Trophoblast cell (in vitro differentiated cells and primary cell): ENCODE measurements at regions not wholly inside any gene's neighbourhood (a gene's known extent, or its start where the extent isn't known, plus 50 kb on each side); places are given as distances from the start of the nearest gene placed in this dataset.

Experiments used
- DNase-seq, 2 donors: peaks; one replicate each; pipeline ENCODE4 v3.0.0-alpha.2; 2016
- H2AFZ ChIP-seq: 2 replicates; pipeline ENCODE4 v1.6.1; 2013; ENCODE audit warnings: low read length, moderate library complexity, mild to moderate bottlenecking; ENCODE audit not compliant: insufficient read depth, poor library complexity
- H2AK5ac ChIP-seq: 2 replicates; pipeline ENCODE4 v1.6.1; 2013; ENCODE audit warnings: mild to moderate bottlenecking, low read length
- H2BK120ac ChIP-seq: 2 replicates; pipeline ENCODE4 v1.6.1; 2013; ENCODE audit warnings: low read length, mild to moderate bottlenecking, moderate library complexity; ENCODE audit not compliant: insufficient read depth, poor library complexity
- H2BK12ac ChIP-seq: 2 replicates; pipeline ENCODE4 v1.6.1; 2013; ENCODE audit warnings: mild to moderate bottlenecking, low read length, moderate library complexity
- H2BK5ac ChIP-seq: 2 replicates; pipeline ENCODE4 v1.6.1; 2013; ENCODE audit warnings: low read length, low read depth, moderate library complexity, mild to moderate bottlenecking; ENCODE audit not compliant: poor library complexity
- H3K14ac ChIP-seq: 2 replicates; pipeline ENCODE4 v1.6.1; 2013; ENCODE audit warnings: mild to moderate bottlenecking, low read length
- H3K18ac ChIP-seq: 2 replicates; pipeline ENCODE4 v1.6.1; 2013; ENCODE audit warnings: mild to moderate bottlenecking, low read length
- H3K23ac ChIP-seq: 2 replicates; pipeline ENCODE4 v1.6.1; 2013; ENCODE audit warnings: low read length
- H3K27ac ChIP-seq: 2 replicates; pipeline ENCODE4 v1.5.1; 2013; ENCODE audit warnings: low read depth, mild to moderate bottlenecking, inconsistent platforms, low read length, moderate library complexity
- H3K27me3 ChIP-seq: 2 replicates; pipeline ENCODE4 v1.6.1; 2013; ENCODE audit warnings: inconsistent platforms, mild to moderate bottlenecking, low read length, moderate library complexity; ENCODE audit not compliant: insufficient read depth
- H3K36me3 ChIP-seq, 2 experiments: 1 replicate in 1 of 2; 2 replicates in 1 of 2; pipeline ENCODE4 v1.6.1; 2013; ENCODE audit warnings: low read length in 2 of 2, mild to moderate bottlenecking in 2 of 2, moderate library complexity in 1 of 2; ENCODE audit not compliant: insufficient read depth in 2 of 2, control insufficient read depth in 1 of 2
- H3K4ac ChIP-seq: 2 replicates; pipeline ENCODE4 v1.6.1; 2013; ENCODE audit warnings: low read depth, mild to moderate bottlenecking, low read length, moderate library complexity
- H3K4me1 ChIP-seq, 2 experiments: 1 replicate in 1 of 2; 2 replicates in 1 of 2; pipeline ENCODE4 v1.6.1; 2013; ENCODE audit warnings: low read length in 2 of 2, mild to moderate bottlenecking in 2 of 2, moderate library complexity in 1 of 2; ENCODE audit not compliant: insufficient read depth in 2 of 2, control insufficient read depth in 1 of 2
- H3K4me2 ChIP-seq: 2 replicates; pipeline ENCODE4 v1.6.1; 2013; ENCODE audit warnings: inconsistent platforms, mild to moderate bottlenecking, low read length, moderate library complexity
- H3K4me3 ChIP-seq: 2 replicates; pipeline ENCODE4 v1.5.1; 2013; ENCODE audit warnings: mild to moderate bottlenecking, low read depth, low read length, inconsistent platforms
- H3K79me1 ChIP-seq: one replicate; pipeline ENCODE4 v1.6.1; 2013; ENCODE audit warnings: low read length
- H3K79me2 ChIP-seq: 2 replicates; pipeline ENCODE4 v1.6.1; 2013; ENCODE audit warnings: low read length, mild to moderate bottlenecking; ENCODE audit not compliant: control insufficient read depth, insufficient read depth, poor library complexity
- H3K9ac ChIP-seq: 2 replicates; pipeline ENCODE4 v1.6.1; 2013; ENCODE audit warnings: mild to moderate bottlenecking, low read length
- H3K9me3 ChIP-seq: 2 replicates; pipeline ENCODE4 v1.6.1; 2013; ENCODE audit warnings: low read depth, mild to moderate bottlenecking, control low read depth, inconsistent platforms, low read length; ENCODE audit not compliant: insufficient read depth
- H4K12ac ChIP-seq: 2 replicates; pipeline ENCODE4 v1.6.1; 2013; ENCODE audit warnings: low read depth, mild to moderate bottlenecking, low read length, moderate library complexity
- H4K8ac ChIP-seq: 2 replicates; pipeline ENCODE4 v1.6.1; 2013; ENCODE audit warnings: low read depth, mild to moderate bottlenecking, low read length, moderate library complexity
- H4K91ac ChIP-seq: one replicate; pipeline ENCODE4 v1.6.1; 2013; ENCODE audit warnings: low read depth, mild to moderate bottlenecking, low read length, moderate library complexity
- WGBS: extraction: QIAGEN DNeasy Blood & Tissue Kit; methylation state at CpG from one replicate; pipeline ENCODE4 v1.1.7; 2013; ENCODE audit warnings: missing lambda C conversion rate; ENCODE audit not compliant: insufficient read length, insufficient coverage; ENCODE audit errors: extremely low coverage; 5-methylcytosine and 5-hydroxymethylcytosine counted together

DNA sequence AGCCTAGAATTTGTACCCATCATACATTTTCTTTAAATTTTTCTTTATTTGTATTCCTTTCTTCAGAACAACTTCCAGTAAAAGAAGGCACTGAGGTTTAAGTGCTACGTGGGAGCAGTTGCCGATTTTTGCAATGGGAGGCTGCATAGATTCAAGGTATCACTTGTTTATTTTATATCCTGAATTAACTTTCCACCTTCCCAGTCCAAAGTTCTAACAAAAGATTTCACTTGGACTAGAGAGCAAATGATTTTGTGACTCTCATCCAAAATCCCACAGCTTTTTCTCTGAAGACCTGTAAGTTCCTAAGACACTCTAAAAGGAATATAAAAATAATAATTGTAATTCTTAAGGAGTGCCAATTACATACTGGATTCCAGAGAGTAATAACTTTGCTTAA is 139.1 kb upstream of the SPRY4 start:
- Histone ChIP-seq H2BK120ac (no peak overlapping the region), H3K9me3 (no peaks in the 10 kb centered on the region), H2BK12ac (no peak overlapping the region), H4K8ac (no peak overlapping the region), H3K18ac (no peak overlapping the region), H2AK5ac (no peak overlapping the region), H3K9ac (no peak overlapping the region), H4K12ac (no peak overlapping the region), H3K14ac (no peak overlapping the region), H3K23ac (no peak overlapping the region), H3K4ac (no peak overlapping the region), H3K27me3 (no peaks in the 10 kb centered on the region), H3K4me2 (no peak overlapping the region), H3K79me2 (no peaks in the 10 kb centered on the region), H4K91ac (no peak overlapping the region), H3K36me3 (no peaks in the 10 kb centered on the region), H3K27ac (no peak overlapping the region), H3K4me1 (no peaks in the 10 kb centered on the region), H2AFZ (no peak overlapping the region), H2BK5ac (no peak overlapping the region), H3K79me1 (no peaks in the 10 kb centered on the region), H3K4me3 (no peak overlapping the region)
- WGBS = no CpG with 5 or more reads among the region's 2 CpGs
- DNase-seq = no peak

DNA sequence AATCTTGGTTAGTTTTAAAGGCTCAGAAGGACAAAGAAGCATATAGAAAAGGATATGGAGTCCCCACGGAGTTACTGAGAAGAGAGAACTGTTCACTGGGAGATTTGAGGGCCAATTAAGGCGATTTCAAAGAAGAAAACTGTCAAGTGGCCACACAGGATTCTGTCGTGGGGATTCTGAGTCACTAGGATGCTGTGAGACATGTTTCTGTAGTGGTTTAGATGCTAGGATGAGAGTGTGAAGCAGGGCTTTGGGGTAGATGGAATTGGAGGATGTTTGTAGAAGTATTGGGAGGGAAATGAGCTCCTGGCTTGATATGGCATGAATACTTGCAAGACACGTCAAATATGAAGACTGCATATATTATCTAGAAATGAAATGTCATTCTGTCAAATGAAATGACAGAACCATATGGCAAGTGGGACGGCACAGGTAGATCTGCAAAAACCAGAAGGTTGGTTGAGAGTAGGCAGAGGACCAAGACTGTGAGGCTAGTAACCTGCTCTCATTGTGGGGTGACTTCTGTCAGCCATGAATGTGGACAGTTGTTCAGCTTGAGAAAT is 136.3 kb upstream of the SPRY4 start:
- H3K14ac ChIP-seq = no peak overlapping the region
- WGBS = no CpG with 5 or more reads among the region's 5 CpGs
- H3K18ac ChIP-seq = no peak overlapping the region

DNA sequence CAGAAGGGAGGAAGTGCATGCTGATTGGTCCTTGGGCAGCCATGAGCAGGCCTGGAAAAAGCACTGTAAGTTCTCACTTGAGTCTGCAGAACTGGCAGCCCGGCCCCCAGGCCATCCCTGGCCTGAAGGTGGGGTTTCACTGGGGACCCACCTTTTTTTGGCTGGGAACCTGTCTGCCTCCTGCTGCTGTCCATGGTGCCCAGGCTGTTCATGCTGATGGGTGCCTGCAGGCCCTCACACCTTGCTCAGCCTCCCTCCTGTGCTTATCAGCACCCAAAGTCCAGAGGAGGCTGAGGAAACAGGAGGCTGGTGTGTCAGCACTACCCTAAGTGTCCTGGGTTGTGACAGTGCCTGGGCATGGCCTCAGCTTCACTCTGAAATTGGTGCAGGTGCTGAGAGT is 134.4 kb upstream of the SPRY4 start:
- Histone ChIP-seq H3K4me3 (no peak overlapping the region), H4K91ac (no peak overlapping the region), H3K9ac (no peak overlapping the region), H2BK5ac (no peak overlapping the region), H3K9me3 (peaks cover 3% of the 10 kb centered on the region), H3K36me3 (no peaks in the 10 kb centered on the region), H2AK5ac (no peak overlapping the region), H3K4ac (no peak overlapping the region), H3K14ac (no peak overlapping the region), H3K79me1 (no peaks in the 10 kb centered on the region), H4K8ac (no peak overlapping the region), H4K12ac (no peak overlapping the region), H3K4me2 (no peak overlapping the region), H2BK12ac (no peak overlapping the region), H3K18ac (no peak overlapping the region), H3K27ac (no peak overlapping the region), H2AFZ (no peak overlapping the region), H2BK120ac (no peak overlapping the region), H3K23ac (no peak overlapping the region), H3K79me2 (no peaks in the 10 kb centered on the region), H3K4me1 (no peaks in the 10 kb centered on the region), H3K27me3 (no peaks in the 10 kb centered on the region)
- WGBS = no CpG with 5 or more reads among the region's 1 CpG
- DNase-seq = no peak

More for the DNA sequence above, 136.3 kb upstream of the SPRY4 start:
- Histone ChIP-seq H3K4me2 (no peak overlapping the region), H3K4ac (no peak overlapping the region), H4K8ac (no peak overlapping the region), H2BK12ac (no peak overlapping the region), H3K9me3 (peaks cover 3% of the 10 kb centered on the region), H3K36me3 (no peaks in the 10 kb centered on the region), H3K79me1 (no peaks in the 10 kb centered on the region), H2BK5ac (no peak overlapping the region), H4K12ac (no peak overlapping the region), H3K4me3 (no peak overlapping the region), H3K27ac (no peak overlapping the region), H3K79me2 (no peaks in the 10 kb centered on the region), H2AK5ac (no peak overlapping the region), H4K91ac (no peak overlapping the region), H3K23ac (no peak overlapping the region), H2BK120ac (no peak overlapping the region), H3K9ac (no peak overlapping the region), H3K27me3 (no peaks in the 10 kb centered on the region), H2AFZ (no peak overlapping the region), H3K4me1 (no peaks in the 10 kb centered on the region)
- no peak for DNase-seq

DNA sequence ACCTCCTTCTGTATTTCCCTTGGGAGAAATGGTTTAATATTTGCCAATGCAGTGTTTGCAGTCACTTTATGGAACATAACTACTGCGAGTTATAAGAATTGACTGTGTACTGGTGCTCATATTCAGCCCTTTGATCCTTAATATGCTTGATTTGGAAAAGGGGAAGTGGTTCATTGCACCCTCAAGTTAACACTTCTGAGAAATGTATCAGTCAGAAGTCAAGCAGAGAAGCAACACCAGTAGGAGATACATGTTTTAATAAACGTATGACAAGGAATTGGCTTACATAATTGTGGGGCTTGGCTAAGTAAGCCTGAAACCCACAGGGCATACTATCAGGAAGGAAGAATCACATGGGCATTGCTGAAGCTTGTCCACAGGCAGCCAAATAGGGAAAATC is 131.0 kb upstream of the SPRY4 start:
- H3K27ac ChIP-seq = no peak overlapping the region
- H3K4me3 ChIP-seq = no peak overlapping the region
- no peaks in the 10 kb centered on the region for H3K36me3 ChIP-seq
- H3K27me3 ChIP-seq = no peaks in the 10 kb centered on the region
- no peak overlapping the region for H3K14ac ChIP-seq
- WGBS = no CpG with 5 or more reads among the region's 2 CpGs
- no peak overlapping the region for H3K9ac ChIP-seq
- H2AK5ac ChIP-seq = no peak overlapping the region
- no peak overlapping the region for H4K12ac ChIP-seq
- no peak overlapping the region for H4K8ac ChIP-seq
- H3K23ac ChIP-seq = no peak overlapping the region
- H3K4me1 ChIP-seq = no peaks in the 10 kb centered on the region
- peaks cover 3% of the 10 kb centered on the region for H3K9me3 ChIP-seq
- no peak overlapping the region for H3K4me2 ChIP-seq
- H2BK120ac ChIP-seq = no peak overlapping the region
- no peak overlapping the region for H2BK5ac ChIP-seq
- no peak overlapping the region for H3K4ac ChIP-seq
- no peak overlapping the region for H2BK12ac ChIP-seq
- H3K79me1 ChIP-seq = no peaks in the 10 kb centered on the region
- H4K91ac ChIP-seq = no peak overlapping the region
- no peak overlapping the region for H2AFZ ChIP-seq
- H3K79me2 ChIP-seq = no peaks in the 10 kb centered on the region
- no peak for DNase-seq
- no peak overlapping the region for H3K18ac ChIP-seq
